ENCODE measurements at regions not wholly inside any gene's neighbourhood (a gene's known extent, or its start where the extent isn't known, plus 50 kb on each side); places are given as distances from the start of the nearest gene placed in this dataset.

GRCh38 chr17:69858460-69858859 lies 216.6 kb upstream of the KCNJ16 start:
- no peak for TF ChIP-seq EZH2 (IDR thresholded peaks at IDR 0.05; ENCODE audit: insufficient read depth, poor library complexity, severe bottlenecking)
- no peak for TF ChIP-seq EZH2phosphoT487 (IDR thresholded peaks at IDR 0.05; ENCODE audit: insufficient read depth, low read depth)

All from GM23248 (cell line).